A673 (cell line): ENCODE measurements at regions not wholly inside any gene's neighbourhood (a gene's known extent, or its start where the extent isn't known, plus 50 kb on each side); places are given as distances from the start of the nearest gene placed in this dataset.

ENCODE experiments used
- BruUV-seq: library from RNA; stranded (reverse); fragments of 400-500 nt; replicated peaks from 2 replicates; lab custom pipeline; 2021; lab: Mats Ljungman, UMichigan
- CTCF ChIA-PET: fragments of 300-600 bp; sonication (Branson Sonifier 250); formaldehyde crosslinking; loops from one replicate; lab custom pipeline; 2022; ENCODE audit warnings: antibody characterized with exemption; lab: Charles Lee
- POLR2A ChIA-PET: fragments of 300-600 bp; sonication (Branson Sonifier 250); formaldehyde crosslinking; loops from one replicate; lab custom pipeline; 2022; ENCODE audit warnings: antibody characterized with exemption; ENCODE audit not compliant: low non-redundant PET; lab: Charles Lee
- DNase-seq: peaks from one replicate; pipeline ENCODE4 v3.0.0-alpha.2; 2015; ENCODE audit warnings: low spot score
- H3K27ac ChIP-seq: fragments of 200-600 bp; sonication (generic); 2 replicates; pipeline ENCODE4 v1.5.1; 2016; ENCODE audit warnings: mixed run types, low read depth, mild to moderate bottlenecking, mixed read lengths, antibody characterized with exemption, low read length; ENCODE audit not compliant: poor library complexity, severe bottlenecking
- H3K27me3 ChIP-seq: fragments of 200-600 bp; sonication (generic); replicated peaks from 2 replicates; pipeline ENCODE4 v1.6.1; 2017; ENCODE audit warnings: mixed run types, low read depth, mild to moderate bottlenecking, mixed read lengths, antibody characterized with exemption, low read length; ENCODE audit not compliant: insufficient read depth, poor library complexity
- H3K36me3 ChIP-seq: fragments of 200-600 bp; sonication (generic); 2 replicates; pipeline ENCODE4 v1.6.1; 2016; ENCODE audit warnings: mixed run types, mild to moderate bottlenecking, mixed read lengths, antibody characterized with exemption, low read length; ENCODE audit not compliant: insufficient read depth, poor library complexity, severe bottlenecking
- H3K4me1 ChIP-seq: fragments of 200-600 bp; sonication (generic); 2 replicates; pipeline ENCODE4 v1.6.1; 2017; ENCODE audit warnings: mixed run types, mild to moderate bottlenecking, mixed read lengths, antibody characterized with exemption, low read length; ENCODE audit not compliant: insufficient read depth, poor library complexity, severe bottlenecking
- H3K4me3 ChIP-seq: fragments of 200-600 bp; sonication (generic); 2 replicates; pipeline ENCODE4 v1.5.1; 2016; ENCODE audit warnings: low read depth, mixed run types, mild to moderate bottlenecking, mixed read lengths, low read length; ENCODE audit not compliant: poor library complexity, severe bottlenecking
- H3K9me3 ChIP-seq: fragments of 200-600 bp; sonication (generic); 2 replicates; pipeline ENCODE4 v1.6.1; 2016; ENCODE audit warnings: mixed run types, low read depth, mild to moderate bottlenecking, mixed read lengths, antibody characterized with exemption, low read length; ENCODE audit not compliant: poor library complexity, severe bottlenecking
- EZH2 ChIP-seq: fragments of 200-600 bp; sonication (generic); IDR thresholded peaks from 2 replicates; pipeline ENCODE4 v1.6.1; 2017; ENCODE audit warnings: borderline replicate concordance, low read depth, mild to moderate bottlenecking, mixed read lengths, antibody characterized with exemption, low read length; ENCODE audit not compliant: poor library complexity, severe bottlenecking
- intact Hi-C: fragments of 100-400 bp; cut with micrococcal nuclease; formaldehyde crosslinking; loops from one replicate; pipeline ENCODE4 v1.10.0; 2022; ENCODE audit not compliant: unreplicated experiment
- TF ChIP-seq, protein P1 (sequence below): fragments of 300-800, 200-600 bp; sonication (generic); conservative IDR thresholded peaks from 2 replicates; pipeline ENCODE4 v1.5.1; 2017; ENCODE audit warnings: low read depth, mild to moderate bottlenecking, antibody characterized with exemption, low read length, moderate library complexity, mixed read lengths

GRCh38 chr10:55509168-55509567, 708.1 kb upstream of the PCDH15 start:
- intact Hi-C loops: no loop called here
- no peaks in the 10 kb centered on the region for H3K36me3 ChIP-seq
- BruUV-seq: no TSS peak
- H3K9me3 ChIP-seq: no peaks in the 10 kb centered on the region
- POLR2A ChIA-PET: no interaction called here
- no peaks in the 10 kb centered on the region for H3K4me1 ChIP-seq
- H3K4me3 ChIP-seq: peak overlapping the region; percentile 34
- no peak for TF ChIP-seq EZH2
- TF ChIP-seq, protein P1, sequence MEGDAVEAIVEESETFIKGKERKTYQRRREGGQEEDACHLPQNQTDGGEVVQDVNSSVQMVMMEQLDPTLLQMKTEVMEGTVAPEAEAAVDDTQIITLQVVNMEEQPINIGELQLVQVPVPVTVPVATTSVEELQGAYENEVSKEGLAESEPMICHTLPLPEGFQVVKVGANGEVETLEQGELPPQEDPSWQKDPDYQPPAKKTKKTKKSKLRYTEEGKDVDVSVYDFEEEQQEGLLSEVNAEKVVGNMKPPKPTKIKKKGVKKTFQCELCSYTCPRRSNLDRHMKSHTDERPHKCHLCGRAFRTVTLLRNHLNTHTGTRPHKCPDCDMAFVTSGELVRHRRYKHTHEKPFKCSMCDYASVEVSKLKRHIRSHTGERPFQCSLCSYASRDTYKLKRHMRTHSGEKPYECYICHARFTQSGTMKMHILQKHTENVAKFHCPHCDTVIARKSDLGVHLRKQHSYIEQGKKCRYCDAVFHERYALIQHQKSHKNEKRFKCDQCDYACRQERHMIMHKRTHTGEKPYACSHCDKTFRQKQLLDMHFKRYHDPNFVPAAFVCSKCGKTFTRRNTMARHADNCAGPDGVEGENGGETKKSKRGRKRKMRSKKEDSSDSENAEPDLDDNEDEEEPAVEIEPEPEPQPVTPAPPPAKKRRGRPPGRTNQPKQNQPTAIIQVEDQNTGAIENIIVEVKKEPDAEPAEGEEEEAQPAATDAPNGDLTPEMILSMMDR: no peak
- H3K27me3 ChIP-seq: no peaks in the 10 kb centered on the region
- no peak overlapping the region for H3K27ac ChIP-seq
- no peak for DNase-seq
- CTCF ChIA-PET: no interaction called here

- Histone ChIP-seq H3K4me3 (no peak overlapping the region), H3K27me3 (no peaks in the 10 kb centered on the region), H3K27ac (no peak overlapping the region), H3K36me3 (no peaks in the 10 kb centered on the region), H3K9me3 (no peaks in the 10 kb centered on the region), H3K4me1 (no peaks in the 10 kb centered on the region)
- POLR2A ChIA-PET: no interaction called here
- CTCF ChIA-PET: no interaction called here
- TF ChIP-seq EZH2: no peak
- TF ChIP-seq, protein P1: peak; percentile 54
- intact Hi-C loops: no loop called here
- peak; percentile 21 for DNase-seq
- no TSS peak for BruUV-seq
Measured at GRCh38 chr10:55500931-55501559, 700.0 kb upstream of the PCDH15 start.

DNA sequence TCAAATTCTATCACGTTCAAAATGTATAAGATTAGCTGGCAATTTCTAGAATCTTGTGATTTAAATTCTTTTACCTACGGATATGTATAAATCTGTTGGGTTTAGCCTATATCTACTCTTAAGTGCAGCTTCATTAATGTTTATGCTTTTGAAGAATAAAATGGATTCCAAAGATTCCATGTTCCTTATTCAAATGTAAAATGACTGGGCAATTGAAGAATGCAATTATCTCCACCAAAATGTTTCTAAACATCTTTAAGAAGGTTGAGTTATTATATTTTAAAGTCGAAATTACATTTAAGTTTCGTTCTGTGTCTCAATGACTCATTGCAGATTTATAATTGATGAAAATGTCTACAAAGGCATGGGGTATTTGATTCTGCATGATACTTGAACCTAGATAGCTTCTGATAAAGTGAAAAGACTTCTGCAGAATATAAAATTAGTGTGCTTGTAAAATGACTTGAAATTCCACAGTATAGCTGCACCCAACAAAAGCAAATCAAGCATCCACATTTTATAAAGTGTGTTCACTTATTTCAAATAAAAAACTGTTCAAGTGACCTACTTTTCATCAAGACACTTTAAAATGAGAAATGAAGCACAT, 697.0 kb upstream of the PCDH15 start:
- H3K4me1 ChIP-seq: no peaks in the 10 kb centered on the region
- no peaks in the 10 kb centered on the region for H3K9me3 ChIP-seq
- no peak overlapping the region for H3K27ac ChIP-seq
- CTCF ChIA-PET: no interaction called here
- no peak for TF ChIP-seq EZH2
- TF ChIP-seq, protein P1: no peak
- POLR2A ChIA-PET: no interaction called here
- no peak for DNase-seq
- no peak overlapping the region for H3K4me3 ChIP-seq
- no TSS peak for BruUV-seq
- intact Hi-C loops: no loop called here
- H3K27me3 ChIP-seq: no peaks in the 10 kb centered on the region
- no peaks in the 10 kb centered on the region for H3K36me3 ChIP-seq
